Body of pancreas (tissue), 4 donors: ENCODE measurements at regions not wholly inside any gene's neighbourhood (a gene's known extent, or its start where the extent isn't known, plus 50 kb on each side); places are given as distances from the start of the nearest gene placed in this dataset.

Experiments
- CTCF ChIP-seq, 7 experiments: fragments of 450-650 bp in 4 of 7; fragments of 200-600 bp in 3 of 7; sonication (generic) in 3 of 7; IDR thresholded peaks; one replicate each; pipeline ENCODE4 v1.5.1; 2016 to 2019; ENCODE audit warnings: antibody characterized with exemption in 7 of 7
- POLR2A ChIP-seq, 3 donors: fragments of 450-650 bp; IDR thresholded peaks; one replicate each; pipeline ENCODE4 v1.6.1; 2016; ENCODE audit warnings: antibody characterized with exemption in 3 of 3, mild to moderate bottlenecking in 2 of 3

GRCh38 chrY:12593532-12594216 lies 107.4 kb upstream of the USP9Y start:
- TF ChIP-seq CTCF (IDR thresholded peaks at IDR 0.05) (no peak), POLR2A (IDR thresholded peaks at IDR 0.05) (no peak)
